Stimulated activated effector memory CD8-positive, alpha-beta T cell treated with anti-CD3 and anti-CD28 coated beads, Interleukin-12 subunit alpha, Interleukin-12 subunit beta, amount 100 ng/mL, for 72 hours (primary cell): ENCODE measurements at regions not wholly inside any gene's neighbourhood (a gene's known extent, or its start where the extent isn't known, plus 50 kb on each side); places are given as distances from the start of the nearest gene placed in this dataset.
"Not testable (repeated sequence)": the region's sequence is repeated elsewhere in the genome, so short reads cannot be mapped to it uniquely, and the experiment has no call there.

ENCODE experiments used
- ATAC-seq: fragments of 150-1000 bp; cut with Tn5 transposase; 2 replicates; pipeline ENCODE4 v1.10.0; 2021
- DNase-seq, 2 donors: peaks; one replicate each; pipeline ENCODE4 v3.0.0; 2021 to 2022; ENCODE audit warnings: low spot score in 2 of 2
- H3K27ac Mint-ChIP-seq: one replicate; pipeline ENCODE4 v1.8.0; 2022; ENCODE audit warnings: mild to moderate bottlenecking, mixed read lengths
- H3K36me3 Mint-ChIP-seq: one replicate; pipeline ENCODE4 v1.8.0; 2022; ENCODE audit warnings: mild to moderate bottlenecking, mixed read lengths
- H3K4me1 Mint-ChIP-seq: one replicate; pipeline ENCODE4 v1.8.0; 2022; ENCODE audit warnings: mixed read lengths
- H3K4me3 Mint-ChIP-seq: one replicate; pipeline ENCODE4 v1.8.0; 2022; ENCODE audit warnings: mild to moderate bottlenecking, mixed read lengths
- H3K9me3 Mint-ChIP-seq: one replicate; pipeline ENCODE4 v1.8.0; 2022; ENCODE audit warnings: mixed read lengths

- DNase-seq (no peak), ATAC-seq (no peak)
- Mint-ChIP-seq H3K36me3 (no peaks in the 10 kb centered on the region), H3K4me1 (peaks cover 22% of the 10 kb centered on the region), H3K9me3 (no peaks in the 10 kb centered on the region), H3K4me3 (no peak overlapping the region), H3K27ac (no peak overlapping the region)
Observed at GRCh38 chr6:130526466-130526865, 160.6 kb downstream of the TMEM200A start.

- no peaks in the 10 kb centered on the region for H3K9me3 Mint-ChIP-seq
- ATAC-seq (no peak), DNase-seq (no peak)
- H3K4me1 Mint-ChIP-seq, result peaks cover 22% of the 10 kb centered on the region
- H3K4me3 Mint-ChIP-seq, result no peak overlapping the region
- H3K36me3 Mint-ChIP-seq, result no peaks in the 10 kb centered on the region
- H3K27ac Mint-ChIP-seq, result no peak overlapping the region
Observed at GRCh38 chr6:130527173-130527572, 161.4 kb downstream of the TMEM200A start.

- no peak for DNase-seq
- Mint-ChIP-seq H3K4me1 (peaks cover 8% of the 10 kb centered on the region), H3K27ac (no peak overlapping the region), H3K36me3 (no peaks in the 10 kb centered on the region), H3K4me3 (no peak overlapping the region), H3K9me3 (no peaks in the 10 kb centered on the region)
- no peak for ATAC-seq
Observed at GRCh38 chr6:130529569-130530149, 163.8 kb downstream of the TMEM200A start.

GRCh38 chr6:130534627-130535026 lies 168.8 kb downstream of the TMEM200A start:
- ATAC-seq (no peak), DNase-seq (no peak)
- Mint-ChIP-seq H3K4me1 (peaks cover 7% of the 10 kb centered on the region), H3K9me3 (peaks cover 16% of the 10 kb centered on the region), H3K36me3 (no peaks in the 10 kb centered on the region), H3K4me3 (no peak overlapping the region), H3K27ac (no peak overlapping the region)

GRCh38 chr6:130535242-130535641 lies 169.4 kb downstream of the TMEM200A start:
- no peak for DNase-seq
- no peak overlapping the region for H3K27ac Mint-ChIP-seq
- H3K4me1 Mint-ChIP-seq, result peaks cover 7% of the 10 kb centered on the region
- peaks cover 21% of the 10 kb centered on the region for H3K9me3 Mint-ChIP-seq
- ATAC-seq, result no peak
- H3K36me3 Mint-ChIP-seq, result no peaks in the 10 kb centered on the region
- no peak overlapping the region for H3K4me3 Mint-ChIP-seq

GRCh38 chr6:130537447-130537846 lies 171.6 kb downstream of the TMEM200A start:
- DNase-seq (no peak), ATAC-seq (no peak)
- Mint-ChIP-seq H3K4me3 (no peak overlapping the region), H3K36me3 (no peaks in the 10 kb centered on the region), H3K4me1 (peaks cover 7% of the 10 kb centered on the region), H3K9me3 (peaks cover 24% of the 10 kb centered on the region), H3K27ac (no peak overlapping the region)

GRCh38 chr6:130547723-130548122 lies 181.9 kb downstream of the TMEM200A start:
- no peaks in the 10 kb centered on the region for H3K36me3 Mint-ChIP-seq
- ATAC-seq, result no peak
- DNase-seq, result no peak
- H3K4me1 Mint-ChIP-seq, result no peaks in the 10 kb centered on the region
- no peak overlapping the region for H3K4me3 Mint-ChIP-seq
- no peak overlapping the region for H3K27ac Mint-ChIP-seq
- no peaks in the 10 kb centered on the region for H3K9me3 Mint-ChIP-seq

GRCh38 chr6:130557481-130558112 lies 191.8 kb downstream of the TMEM200A start:
- Mint-ChIP-seq H3K4me1 (peaks cover 13% of the 10 kb centered on the region), H3K9me3 (no peaks in the 10 kb centered on the region), H3K4me3 (no peak overlapping the region), H3K36me3 (no peaks in the 10 kb centered on the region), H3K27ac (no peak overlapping the region)
- ATAC-seq (no peak), DNase-seq (no peak)

- Mint-ChIP-seq H3K9me3 (peaks cover 3% of the 10 kb centered on the region), H3K27ac (no peak overlapping the region), H3K4me3 (no peak overlapping the region), H3K36me3 (no peaks in the 10 kb centered on the region), H3K4me1 (peaks cover 17% of the 10 kb centered on the region)
- no peak for ATAC-seq
- no peak for DNase-seq
Observed at GRCh38 chr6:130558131-130558530, 192.3 kb downstream of the TMEM200A start.

GRCh38 chr6:130559166-130559565 lies 193.3 kb downstream of the TMEM200A start:
- H3K27ac Mint-ChIP-seq, result no peak overlapping the region
- no peaks in the 10 kb centered on the region for H3K36me3 Mint-ChIP-seq
- DNase-seq, result no peak
- peaks cover 22% of the 10 kb centered on the region for H3K4me1 Mint-ChIP-seq
- ATAC-seq, result no peak
- peaks cover 6% of the 10 kb centered on the region for H3K9me3 Mint-ChIP-seq
- no peak overlapping the region for H3K4me3 Mint-ChIP-seq

- Mint-ChIP-seq H3K9me3 (peaks cover 6% of the 10 kb centered on the region), H3K36me3 (no peaks in the 10 kb centered on the region), H3K4me1 (peaks cover 22% of the 10 kb centered on the region), H3K4me3 (no peak overlapping the region), H3K27ac (no peak overlapping the region)
- DNase-seq (no peak), ATAC-seq (no peak)
Observed at GRCh38 chr6:130560231-130560630, 194.4 kb downstream of the TMEM200A start.

GRCh38 chr6:130561159-130561558 lies 195.3 kb downstream of the TMEM200A start:
- not testable (repeated sequence) for H3K36me3 Mint-ChIP-seq, DNase-seq, H3K9me3 Mint-ChIP-seq, H3K4me3 Mint-ChIP-seq
- peak; percentile 54 for ATAC-seq
- Mint-ChIP-seq H3K4me1 (peaks cover 22% of the 10 kb centered on the region), H3K27ac (peak overlapping the region; percentile 71)

- DNase-seq (no peak), ATAC-seq (no peak)
- H3K4me1 Mint-ChIP-seq, result peaks cover 22% of the 10 kb centered on the region
- H3K4me3 Mint-ChIP-seq, result no peak overlapping the region
- H3K36me3 Mint-ChIP-seq, result no peaks in the 10 kb centered on the region
- no peak overlapping the region for H3K27ac Mint-ChIP-seq
- peaks cover 6% of the 10 kb centered on the region for H3K9me3 Mint-ChIP-seq
Observed at GRCh38 chr6:130565696-130566095, 199.9 kb downstream of the TMEM200A start.

- Mint-ChIP-seq H3K9me3 (peaks cover 4% of the 10 kb centered on the region), H3K4me3 (no peak overlapping the region), H3K36me3 (no peaks in the 10 kb centered on the region), H3K27ac (no peak overlapping the region), H3K4me1 (peaks cover 29% of the 10 kb centered on the region)
- ATAC-seq, result no peak
- DNase-seq, result no peak
Observed at GRCh38 chr6:130574146-130574545, 208.3 kb downstream of the TMEM200A start.

GRCh38 chr6:130575557-130575956 lies 209.7 kb downstream of the TMEM200A start:
- Mint-ChIP-seq H3K4me1 (peaks cover 29% of the 10 kb centered on the region), H3K4me3 (peak overlapping the region; percentile 15), H3K36me3 (no peaks in the 10 kb centered on the region), H3K9me3 (peaks cover 4% of the 10 kb centered on the region), H3K27ac (peak overlapping the region; percentile 75)
- ATAC-seq (no peak), DNase-seq (no peak)

- ATAC-seq (peak; percentile 98), DNase-seq (peak; percentile 23 to 75)
- peak overlapping the region; percentile 75 for H3K27ac Mint-ChIP-seq
- peak overlapping the region; percentile 15 for H3K4me3 Mint-ChIP-seq
- peaks cover 29% of the 10 kb centered on the region for H3K4me1 Mint-ChIP-seq
- H3K9me3 Mint-ChIP-seq, result peaks cover 4% of the 10 kb centered on the region
- no peaks in the 10 kb centered on the region for H3K36me3 Mint-ChIP-seq
Observed at GRCh38 chr6:130575971-130576370, 210.2 kb downstream of the TMEM200A start.
